Erythroblast (primary cell): ENCODE measurements at regions not wholly inside any gene's neighbourhood (a gene's known extent, or its start where the extent isn't known, plus 50 kb on each side); places are given as distances from the start of the nearest gene placed in this dataset.

ENCODE experiments used
- GATA1 ChIP-seq: IDR thresholded peaks from 2 replicates; pipeline ENCODE4 v1.6.1; 2011; ENCODE audit warnings: low read depth, mild to moderate bottlenecking, control low read depth, low read length, moderate library complexity
- POLR2A ChIP-seq: IDR thresholded peaks from 2 replicates; pipeline ENCODE4 v1.6.1; 2011; ENCODE audit warnings: mild to moderate bottlenecking, low read length

DNA sequence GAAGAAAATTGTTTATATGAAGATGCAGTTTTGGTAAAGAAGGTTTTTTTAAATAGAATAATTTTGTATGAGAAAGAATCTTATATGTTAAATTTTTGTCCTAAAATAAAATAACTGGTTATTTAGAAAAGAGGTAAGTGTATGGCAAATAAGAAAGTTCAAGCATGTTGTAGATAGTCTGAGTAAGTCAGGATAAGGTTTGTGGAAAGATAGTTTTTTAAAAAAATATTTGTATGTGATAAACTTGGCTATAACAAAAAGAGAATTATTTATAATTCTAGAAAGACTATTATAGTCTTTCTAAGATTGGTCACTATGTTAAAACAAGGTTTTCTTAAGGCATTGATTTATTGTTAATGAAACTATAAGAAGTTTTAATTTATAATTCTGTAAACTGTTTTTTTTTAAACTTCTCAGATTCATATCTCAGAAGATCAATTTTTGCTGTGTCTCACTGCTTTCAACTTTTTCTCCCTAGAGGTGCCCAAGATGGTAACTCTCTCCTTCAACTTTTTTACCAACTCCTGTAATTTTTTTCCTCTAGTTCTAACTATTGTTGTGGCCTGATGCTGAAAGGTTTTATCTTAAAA is 698.6 kb downstream of the CCSER2 start:
- TF ChIP-seq POLR2A (no peak), GATA1 (no peak)
